Activated T-cell treated with anti-CD3 and anti-CD28 coated beads for 48 hours (primary cell): ENCODE measurements at regions not wholly inside any gene's neighbourhood (a gene's known extent, or its start where the extent isn't known, plus 50 kb on each side); places are given as distances from the start of the nearest gene placed in this dataset.

Experiments
- DNase-seq: peaks from one replicate; pipeline ENCODE4 v3.0.0-alpha.2; 2020; ENCODE audit warnings: low read depth

DNA sequence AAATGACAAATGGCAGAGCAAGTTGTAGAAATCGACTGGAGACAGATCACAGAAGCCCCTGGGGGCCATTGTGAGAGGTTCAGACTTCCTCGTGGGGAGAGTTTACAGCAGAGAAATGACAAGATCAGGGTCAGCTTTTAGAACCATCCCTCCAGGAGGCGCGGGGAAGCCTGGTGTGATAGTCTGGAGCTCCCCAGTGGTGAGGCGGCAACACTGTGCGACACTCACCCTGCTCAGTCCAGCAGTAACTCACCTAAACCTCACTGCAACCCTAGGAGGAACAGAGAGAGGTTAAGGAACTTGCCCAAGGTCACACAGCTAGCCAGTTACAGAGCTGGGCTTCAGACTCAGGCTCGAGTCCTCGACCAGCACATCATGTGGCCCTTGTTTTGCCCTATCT is 123.4 kb upstream of the IRX3 start:
- DNase-seq: no peak

DNA sequence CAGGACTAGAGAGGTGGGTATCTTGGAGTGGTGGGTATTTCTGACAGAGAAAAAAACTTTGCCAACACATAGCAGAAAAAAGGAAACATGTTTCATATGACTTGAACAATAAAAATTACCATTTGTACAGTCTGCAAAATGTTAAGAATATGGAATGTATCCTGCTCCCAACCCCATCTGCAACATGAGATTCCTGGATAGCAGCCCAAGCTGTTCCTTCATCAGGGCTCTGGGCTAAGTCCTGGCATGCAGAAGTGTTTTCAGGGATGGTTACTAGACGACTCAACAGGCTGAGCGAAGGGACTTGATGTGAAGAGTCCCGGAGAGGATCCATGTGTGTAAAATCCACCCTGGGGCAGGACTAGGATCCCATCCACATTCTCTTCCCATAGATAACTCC is 121.0 kb upstream of the IRX3 start:
- no peak for DNase-seq

DNA sequence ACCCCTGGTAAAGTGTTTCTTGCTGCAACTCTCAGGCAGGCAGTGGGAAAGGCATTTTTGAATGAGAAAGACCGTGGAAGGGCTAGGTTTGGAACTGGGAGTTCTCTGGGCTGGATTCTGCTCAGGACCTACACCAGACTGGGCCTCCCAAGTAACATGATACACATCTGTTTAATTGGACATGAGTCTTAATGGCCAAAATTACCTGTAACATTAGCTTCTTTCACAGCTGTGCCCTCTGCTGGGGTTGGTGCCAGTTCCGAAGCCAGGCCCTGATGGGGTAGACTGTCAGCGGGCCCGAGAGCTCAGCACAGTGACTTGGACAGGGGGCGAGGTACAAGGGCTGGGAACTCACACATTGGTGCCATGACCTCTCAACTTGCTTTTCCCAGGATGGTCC is 118.9 kb upstream of the IRX3 start:
- no peak for DNase-seq

GRCh38 chr16:54403580-54403979 is 117.0 kb upstream of the IRX3 start:
- no peak for DNase-seq

DNA sequence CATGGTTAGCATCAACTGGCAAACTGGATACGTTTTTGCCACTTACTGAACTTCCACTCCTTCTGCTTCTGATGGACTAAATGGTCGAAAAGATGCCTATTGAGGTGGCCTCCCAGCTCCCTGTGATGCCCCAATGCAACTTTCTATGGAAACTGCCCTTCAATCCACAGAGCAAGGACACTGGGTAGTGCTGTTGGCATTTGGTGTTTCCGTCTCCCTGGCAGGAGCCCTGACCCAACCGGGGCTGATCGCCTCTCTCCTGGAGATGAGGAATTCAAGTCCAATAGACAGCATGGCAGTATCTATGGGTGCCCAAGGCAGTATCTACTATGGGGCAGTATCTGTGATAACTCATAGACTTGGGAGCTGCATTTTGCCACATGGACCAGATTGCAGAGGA is 116.3 kb upstream of the IRX3 start:
- no peak for DNase-seq

DNA sequence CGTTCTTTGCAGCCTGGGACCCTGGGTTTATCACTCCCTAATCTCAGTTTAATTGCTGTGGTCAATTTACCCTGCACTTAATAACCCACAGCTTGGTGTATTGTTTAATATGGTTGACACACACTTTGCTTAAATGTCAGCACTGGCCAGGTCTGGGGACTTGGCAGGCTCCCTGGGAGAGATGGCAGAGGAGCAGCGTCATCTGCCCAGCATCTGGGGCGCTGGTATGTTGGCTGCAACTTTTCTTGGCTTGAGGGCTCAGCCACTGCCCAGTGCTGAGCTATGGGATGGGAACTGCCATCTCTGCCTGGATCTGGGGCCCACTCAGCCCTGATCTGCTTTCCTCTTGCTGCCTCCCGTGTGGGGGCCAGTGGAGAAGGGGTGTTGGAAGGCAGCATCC is 115.7 kb upstream of the IRX3 start:
- DNase-seq: no peak

- DNase-seq: no peak
Measured at GRCh38 chr16:54400261-54400660, 113.7 kb upstream of the IRX3 start.

- DNase-seq: no peak
Measured at GRCh38 chr16:54398986-54399385, 112.4 kb upstream of the IRX3 start.

- no peak for DNase-seq
Measured at GRCh38 chr16:54397838-54398237, 111.3 kb upstream of the IRX3 start.

DNA sequence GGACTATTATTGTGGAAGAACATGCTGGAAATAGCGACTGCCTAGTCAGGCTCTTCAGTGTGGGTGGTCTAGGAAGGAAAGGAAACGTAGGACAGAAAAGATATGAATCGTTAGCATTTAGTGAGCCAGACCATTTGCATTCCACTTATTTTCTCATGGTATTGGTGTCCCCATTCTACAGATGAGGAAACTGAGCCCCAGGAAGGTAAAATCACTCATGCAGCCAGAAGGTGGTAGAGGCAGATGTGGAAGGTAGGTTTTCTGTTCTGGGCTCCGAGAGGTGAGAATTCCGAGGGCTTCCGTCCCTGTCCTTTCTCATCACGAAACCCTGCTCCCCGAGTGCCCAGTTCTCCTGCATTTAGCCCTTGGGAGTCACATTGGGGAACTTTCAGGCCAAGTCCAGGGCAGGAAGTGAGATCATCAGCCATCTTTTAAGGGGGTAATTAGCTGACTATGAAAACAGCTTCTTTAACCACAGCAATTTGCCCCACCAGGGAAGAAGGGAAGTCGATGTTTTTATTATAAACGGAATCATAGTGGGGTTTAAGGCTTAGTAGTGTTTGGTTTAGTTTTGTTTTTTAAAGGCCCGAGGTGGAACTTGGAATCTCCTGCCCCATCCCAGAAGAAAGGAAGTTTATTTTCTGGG is 110.7 kb upstream of the IRX3 start:
- DNase-seq: no peak

DNA sequence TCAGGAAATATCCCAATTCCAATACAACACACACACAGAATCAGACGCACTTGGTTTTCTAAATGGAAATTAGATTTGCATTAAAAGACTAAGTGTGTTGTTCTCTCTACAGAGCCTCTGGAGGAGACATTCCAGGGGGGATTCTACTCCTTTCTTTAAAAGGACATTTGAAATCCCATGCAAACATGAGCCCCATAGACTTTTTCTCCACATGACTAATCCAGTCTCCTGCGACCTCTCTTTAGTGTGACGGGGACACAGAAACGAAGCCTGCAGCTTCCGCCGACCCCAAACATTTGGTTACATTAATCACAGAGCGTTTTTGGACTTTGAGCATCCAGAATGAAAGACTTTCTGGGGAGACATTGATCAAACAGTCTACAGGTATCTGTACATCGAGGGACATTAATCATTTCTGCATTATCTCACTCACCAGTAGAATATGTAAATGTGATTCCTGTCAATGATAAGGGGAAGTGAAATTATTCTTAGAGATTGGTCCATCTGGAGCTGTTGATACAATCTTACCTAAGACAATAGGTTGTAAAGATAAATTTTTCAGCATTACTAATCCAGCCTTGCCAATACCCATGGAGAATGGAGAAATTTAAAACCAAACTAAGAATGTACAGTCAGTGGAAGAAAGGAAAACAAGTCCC is 103.4 kb upstream of the IRX3 start:
- DNase-seq: no peak

- no peak for DNase-seq
Measured at GRCh38 chr16:54385141-54385540, 98.6 kb upstream of the IRX3 start.

GRCh38 chr16:54381601-54382313 is 95.2 kb upstream of the IRX3 start:
- DNase-seq: no peak

GRCh38 chr16:54375071-54375470 is 88.5 kb upstream of the IRX3 start:
- DNase-seq: no peak

DNA sequence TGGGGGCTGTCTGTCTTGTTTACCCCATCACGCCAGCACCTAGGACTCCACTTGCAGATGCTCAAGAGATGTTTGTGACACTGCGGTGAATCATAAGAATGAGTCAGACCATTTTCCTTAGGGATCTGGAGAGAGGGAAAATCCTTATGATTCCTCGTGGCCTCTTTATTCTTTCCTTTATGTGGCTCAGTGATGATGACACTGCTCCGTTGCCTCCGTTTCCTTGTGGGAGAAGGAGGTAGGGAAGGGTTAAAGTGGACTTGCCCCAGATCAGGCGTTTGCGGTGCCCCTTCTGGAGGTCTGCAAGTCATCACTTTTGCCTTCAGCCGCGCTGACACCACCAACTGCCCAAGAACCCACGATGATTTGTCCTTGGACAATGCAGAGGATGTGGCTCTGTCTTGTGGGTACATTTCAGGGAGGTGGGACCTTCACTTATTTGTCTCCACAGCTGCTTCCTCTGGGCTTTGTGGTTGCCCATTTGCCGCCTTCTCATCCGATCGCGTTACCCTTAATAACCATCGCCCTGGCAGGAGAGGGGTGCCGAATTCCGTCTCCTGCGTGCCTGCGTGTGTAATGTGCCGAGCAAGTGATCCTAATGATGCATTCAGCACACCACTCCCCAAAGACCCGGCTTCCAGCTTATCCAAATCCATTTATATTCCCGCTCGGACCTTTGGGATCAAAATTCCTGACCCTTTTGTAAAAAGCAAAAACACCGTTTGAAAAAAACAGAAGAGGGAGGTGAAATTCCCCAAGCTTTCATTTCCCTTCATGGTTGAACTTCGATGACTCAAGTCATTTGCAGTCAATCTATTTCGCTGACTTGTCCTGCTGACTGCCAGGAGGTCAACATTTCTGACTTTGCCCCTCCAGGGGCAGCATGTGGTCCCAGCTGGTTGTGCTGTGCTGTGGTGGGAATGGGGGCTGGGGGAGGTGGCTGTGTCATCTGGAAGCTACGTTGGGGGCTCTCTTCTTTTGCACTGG is 87.2 kb upstream of the IRX3 start:
- no peak for DNase-seq

DNA sequence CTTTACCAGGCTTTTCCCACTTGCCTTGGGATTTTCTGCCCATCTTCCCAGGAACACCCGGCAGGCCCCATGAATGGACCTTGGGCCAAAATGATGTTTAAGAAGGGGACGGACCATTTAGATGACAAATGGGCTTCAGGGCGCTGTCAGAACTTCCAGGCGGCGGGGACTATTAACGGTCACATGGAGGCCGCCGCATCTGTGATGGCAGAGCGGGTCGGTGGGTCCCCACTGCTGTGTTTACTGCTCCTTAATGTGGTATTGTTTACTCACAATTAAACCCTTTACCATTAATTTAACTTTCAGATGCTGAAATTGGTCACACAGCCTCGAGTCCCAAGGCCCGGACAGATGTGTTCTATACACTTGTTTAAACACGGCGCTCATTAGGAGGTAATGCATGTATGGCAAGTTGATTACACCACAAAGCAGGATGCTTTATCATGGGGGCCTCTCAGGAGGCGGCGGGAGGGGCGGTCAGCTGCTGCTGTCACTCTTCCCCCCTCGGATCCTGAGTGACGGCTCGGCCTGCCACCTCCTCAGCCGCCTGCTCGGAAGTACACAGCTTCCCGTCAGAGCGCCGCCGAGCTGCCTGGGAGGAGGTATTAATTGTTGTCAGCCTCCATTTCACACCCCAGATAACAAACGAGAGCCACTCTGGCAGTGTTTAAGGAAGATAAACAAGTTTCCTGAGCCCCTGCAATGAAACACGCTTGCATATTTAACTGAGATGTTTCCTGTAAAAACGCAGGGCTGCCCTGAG is 83.9 kb upstream of the IRX3 start:
- DNase-seq: no peak

DNA sequence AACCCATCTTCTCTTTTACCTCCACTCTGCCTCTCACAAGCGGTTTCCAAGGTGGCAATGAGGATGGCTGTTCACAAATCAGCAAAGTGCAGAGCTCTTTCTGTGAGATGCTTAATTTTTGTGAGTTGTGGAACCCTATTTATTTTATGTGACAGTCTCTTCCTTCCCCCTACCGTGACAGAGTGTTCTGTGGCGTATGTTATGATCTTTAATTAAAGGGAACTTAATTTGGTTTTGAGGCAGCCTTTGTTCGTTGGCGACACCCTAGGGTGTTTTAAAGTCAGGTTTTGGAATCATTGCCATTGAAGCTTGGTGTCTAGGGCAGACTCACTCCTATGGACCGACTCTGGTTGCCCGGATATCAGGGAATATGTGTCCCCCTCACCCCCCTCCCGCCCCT is 83.3 kb upstream of the IRX3 start:
- no peak for DNase-seq

DNA sequence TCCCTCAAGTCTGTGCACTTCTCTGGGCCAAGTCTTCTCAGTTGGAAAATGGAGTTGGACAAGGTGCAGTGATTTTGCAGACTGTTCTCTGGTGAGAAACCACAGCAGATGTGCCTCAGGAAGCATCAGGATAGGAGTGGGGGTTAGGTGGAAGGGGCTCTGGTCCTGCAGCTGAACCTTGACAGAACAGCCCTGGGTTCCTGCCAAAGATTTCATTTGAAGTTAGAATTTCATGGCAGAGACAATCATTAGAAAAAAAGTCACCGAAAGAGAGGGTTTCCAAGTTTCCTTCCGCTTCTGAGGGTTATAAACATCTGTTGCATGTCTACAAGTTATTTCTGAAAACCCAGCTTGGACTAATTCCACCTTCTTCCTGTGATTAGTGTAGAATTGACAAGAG is 80.4 kb upstream of the IRX3 start:
- DNase-seq: no peak

DNA sequence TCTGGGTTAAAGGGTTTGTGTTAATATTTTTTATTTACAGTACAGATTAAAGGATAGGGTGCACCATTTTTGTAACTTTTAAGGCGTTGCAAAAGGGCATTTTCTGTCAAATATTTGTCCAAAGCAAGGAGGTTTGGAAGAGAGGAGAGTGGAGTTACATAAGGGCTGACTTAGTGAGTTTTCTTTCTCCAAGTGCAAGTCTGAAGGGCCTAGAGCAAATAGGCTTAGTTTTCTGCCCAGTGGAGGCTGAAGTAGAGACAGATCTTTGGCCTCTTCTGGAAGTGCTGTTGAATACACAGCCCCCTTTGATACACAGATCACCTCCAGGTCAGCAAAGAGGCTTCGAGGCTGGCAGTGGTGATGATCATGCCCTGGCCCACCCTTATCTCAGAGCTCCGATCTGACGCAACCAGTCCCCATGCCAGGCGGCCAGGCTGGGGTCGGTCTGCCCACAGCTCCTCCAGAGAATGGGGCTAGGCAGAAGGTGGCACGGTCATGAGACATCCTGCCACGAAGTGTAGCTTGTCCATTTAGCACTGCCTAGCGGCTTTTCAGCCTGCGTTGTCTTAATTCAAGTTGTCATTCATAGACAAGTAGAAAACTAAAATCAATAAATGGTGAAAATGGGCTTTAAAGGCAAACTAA is 79.5 kb upstream of the IRX3 start:
- no peak for DNase-seq

DNA sequence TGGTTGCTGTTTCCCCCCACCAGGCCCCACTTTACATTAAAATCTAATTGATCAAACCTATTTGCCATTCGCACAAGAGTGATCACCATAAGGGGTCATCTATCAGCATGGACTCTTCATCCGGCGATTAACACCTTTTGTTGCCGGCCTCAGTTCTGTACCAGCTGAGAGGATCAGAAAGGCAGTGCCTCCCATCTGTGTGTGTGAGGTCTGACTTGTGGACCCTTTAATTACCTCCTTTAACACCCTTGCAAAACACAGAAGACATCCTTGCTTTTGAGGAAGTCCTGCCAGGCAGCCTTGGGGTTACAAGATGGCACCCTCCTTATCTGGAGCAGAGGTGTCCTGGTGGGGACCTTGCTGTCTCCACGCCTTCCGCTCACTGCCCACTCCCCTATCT is 77.2 kb upstream of the IRX3 start:
- DNase-seq: no peak

GRCh38 chr16:54362591-54363206 is 76.1 kb upstream of the IRX3 start:
- DNase-seq: no peak
